NB4 (cell line): ENCODE measurements at regions not wholly inside any gene's neighbourhood (a gene's known extent, or its start where the extent isn't known, plus 50 kb on each side); places are given as distances from the start of the nearest gene placed in this dataset.

Experiments
- DNase-seq: peaks from one replicate; pipeline ENCODE4 v3.0.0; 2010; ENCODE audit warnings: low read depth
- H3K4me3 ChIP-seq: one replicate; pipeline ENCODE4 v1.5.1; 2011; ENCODE audit warnings: mild to moderate bottlenecking, low read depth, low read length, moderate library complexity
- MAX ChIP-seq: IDR thresholded peaks from 2 replicates; pipeline ENCODE4 v1.6.1; 2011; ENCODE audit warnings: low read depth, low read length
- MYC ChIP-seq: IDR thresholded peaks from 2 replicates; pipeline ENCODE4 v1.6.1; 2011; ENCODE audit warnings: low read depth, low read length
- POLR2A ChIP-seq: IDR thresholded peaks from 2 replicates; pipeline ENCODE4 v1.6.1; 2011; ENCODE audit warnings: mild to moderate bottlenecking; ENCODE audit not compliant: insufficient read length; ENCODE audit errors: extremely low read depth
- TF ChIP-seq, protein P1 (sequence below): IDR thresholded peaks from one replicate; pipeline ENCODE4 v1.5.1; 2012; ENCODE audit warnings: low read depth, low read length

- no peak overlapping the region for H3K4me3 ChIP-seq
- TF ChIP-seq, protein P1, sequence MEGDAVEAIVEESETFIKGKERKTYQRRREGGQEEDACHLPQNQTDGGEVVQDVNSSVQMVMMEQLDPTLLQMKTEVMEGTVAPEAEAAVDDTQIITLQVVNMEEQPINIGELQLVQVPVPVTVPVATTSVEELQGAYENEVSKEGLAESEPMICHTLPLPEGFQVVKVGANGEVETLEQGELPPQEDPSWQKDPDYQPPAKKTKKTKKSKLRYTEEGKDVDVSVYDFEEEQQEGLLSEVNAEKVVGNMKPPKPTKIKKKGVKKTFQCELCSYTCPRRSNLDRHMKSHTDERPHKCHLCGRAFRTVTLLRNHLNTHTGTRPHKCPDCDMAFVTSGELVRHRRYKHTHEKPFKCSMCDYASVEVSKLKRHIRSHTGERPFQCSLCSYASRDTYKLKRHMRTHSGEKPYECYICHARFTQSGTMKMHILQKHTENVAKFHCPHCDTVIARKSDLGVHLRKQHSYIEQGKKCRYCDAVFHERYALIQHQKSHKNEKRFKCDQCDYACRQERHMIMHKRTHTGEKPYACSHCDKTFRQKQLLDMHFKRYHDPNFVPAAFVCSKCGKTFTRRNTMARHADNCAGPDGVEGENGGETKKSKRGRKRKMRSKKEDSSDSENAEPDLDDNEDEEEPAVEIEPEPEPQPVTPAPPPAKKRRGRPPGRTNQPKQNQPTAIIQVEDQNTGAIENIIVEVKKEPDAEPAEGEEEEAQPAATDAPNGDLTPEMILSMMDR = no peak
- no peak for DNase-seq
Observed at GRCh38 chr1:229116114-229116513, 154.8 kb upstream of the RAB4A start.

GRCh38 chr1:229117664-229118300 is 153.1 kb upstream of the RAB4A start:
- H3K4me3 ChIP-seq = no peak overlapping the region
- TF ChIP-seq POLR2A = no peak
- TF ChIP-seq, protein P1 = no peak
- no peak for TF ChIP-seq MAX
- no peak for TF ChIP-seq MYC
- no peak for DNase-seq

GRCh38 chr1:229118477-229119061 is 152.3 kb upstream of the RAB4A start:
- DNase-seq = no peak
- no peak for TF ChIP-seq MAX
- TF ChIP-seq, protein P1 = no peak
- TF ChIP-seq MYC = no peak
- no peak for TF ChIP-seq POLR2A
- H3K4me3 ChIP-seq = no peak overlapping the region

- no peak for TF ChIP-seq MAX
- TF ChIP-seq POLR2A = no peak
- TF ChIP-seq, protein P1 = no peak
- no peak for TF ChIP-seq MYC
- no peak for DNase-seq
- no peak overlapping the region for H3K4me3 ChIP-seq
Observed at GRCh38 chr1:229119161-229119560, 151.8 kb upstream of the RAB4A start.

- TF ChIP-seq POLR2A (no peak), MYC (no peak), MAX (no peak)
- TF ChIP-seq, protein P1 = no peak
- DNase-seq = no peak
Observed at GRCh38 chr1:229119876-229120275, 151.0 kb upstream of the RAB4A start.

More at GRCh38 chr1:229119876-229120275, 151.0 kb upstream of the RAB4A start:
- no peak overlapping the region for H3K4me3 ChIP-seq
